B cell (primary cell): ENCODE measurements at regions not wholly inside any gene's neighbourhood (a gene's known extent, or its start where the extent isn't known, plus 50 kb on each side); places are given as distances from the start of the nearest gene placed in this dataset.
A peak's percentile ranks its signal among the peaks of the same experiment; 100 is the strongest.

Experiments used
- ATAC-seq: fragments of 200-7000 bp; cut with Tn5 transposase; one replicate; pipeline ENCODE4 v1.10.0; 2021; ENCODE audit warnings: low read depth, mild to moderate bottlenecking, moderate number of reproducible peaks, moderate library complexity
- CTCF ChIA-PET: fragments of 350-600 bp; sonication (Branson Sonifier 250); formaldehyde crosslinking; loops from one replicate; lab custom pipeline; 2021; ENCODE audit warnings: antibody characterized with exemption, inconsistent platforms; lab: Charles Lee
- POLR2A ChIA-PET: fragments of 350-600 bp; sonication (Branson Sonifier 250); formaldehyde crosslinking; loops from one replicate; lab custom pipeline; 2021; ENCODE audit warnings: antibody characterized with exemption; lab: Charles Lee
- DNase-seq: peaks from one replicate; pipeline ENCODE4 v3.0.0; 2013
- H2AFZ ChIP-seq: 2 replicates; pipeline ENCODE4 v1.6.1; 2012; ENCODE audit warnings: mild to moderate bottlenecking, low read depth, low read length; ENCODE audit not compliant: insufficient read depth, poor library complexity, severe bottlenecking
- H3K27ac ChIP-seq, 2 donors: 1 replicate in 1 of 2; 2 replicates in 1 of 2; pipeline ENCODE4 v1.5.1; 2012 to 2013; ENCODE audit warnings: low read length in 2 of 2, mild to moderate bottlenecking in 2 of 2, moderate library complexity in 1 of 2
- H3K27me3 ChIP-seq, 4 experiments: fragments of 200-600 bp in 1 of 4; sonication (generic) in 1 of 4; replicated peaks in 1 of 4; 1 replicate in 2 of 4; 2 replicates in 2 of 4; pipeline versions ENCODE4 v1.6.1 to v1.7.0; 2013 to 2016; ENCODE audit warnings: low read length in 3 of 4, mild to moderate bottlenecking in 2 of 4, mixed read lengths in 1 of 4, moderate library complexity in 1 of 4; ENCODE audit not compliant: insufficient read depth in 4 of 4, control insufficient read depth in 3 of 4; ENCODE audit errors: control extremely low read depth in 1 of 4
- H3K36me3 ChIP-seq, 2 experiments: replicated peaks in 1 of 2; 1 replicate in 1 of 2; 2 replicates in 1 of 2; pipeline versions ENCODE4 v1.6.1 to v1.7.1; 2013; ENCODE audit warnings: low read length in 1 of 2; ENCODE audit not compliant: insufficient read depth in 2 of 2, control insufficient read depth in 1 of 2; ENCODE audit errors: control extremely low read depth in 1 of 2, extremely low read depth in 1 of 2
- H3K4me1 ChIP-seq, 2 donors: fragments of 200-600 bp in 1 of 2; sonication (generic) in 1 of 2; 1 replicate in 1 of 2; 2 replicates in 1 of 2; pipeline versions ENCODE4 v1.5.1 to v1.6.1; 2013 to 2017; ENCODE audit warnings: low read length in 2 of 2; ENCODE audit not compliant: control insufficient read depth in 2 of 2, insufficient read depth in 2 of 2
- H3K4me2 ChIP-seq: replicated peaks from 2 replicates; pipeline ENCODE3; 2012; ENCODE audit warnings: mild to moderate bottlenecking, low read depth, low read length; ENCODE audit not compliant: poor library complexity, severe bottlenecking
- H3K4me3 ChIP-seq, 5 experiments: fragments of 200-600 bp in 1 of 5; sonication (generic) in 1 of 5; 1 replicate in 3 of 5; 2 replicates in 2 of 5; pipeline versions ENCODE4 v1.5.1 to v1.7.0; 2011 to 2016; ENCODE audit warnings: low read length in 4 of 5, mild to moderate bottlenecking in 4 of 5, low read depth in 2 of 5, control low read depth in 1 of 5, moderate library complexity in 1 of 5; ENCODE audit not compliant: insufficient read depth in 1 of 5; ENCODE audit errors: control extremely low read depth in 1 of 5, extremely low read depth in 1 of 5
- H3K79me2 ChIP-seq: fragments of 200-600 bp; sonication (generic); one replicate; pipeline ENCODE4 v1.6.0; 2016; ENCODE audit warnings: low read length; ENCODE audit not compliant: control insufficient read depth, insufficient read depth
- H3K9ac ChIP-seq: fragments of 200-600 bp; sonication (generic); 2 replicates; pipeline ENCODE4 v1.6.1; 2017; ENCODE audit warnings: mild to moderate bottlenecking, low read length, moderate library complexity
- H3K9me3 ChIP-seq, 3 donors: one replicate each; pipeline versions ENCODE4 v1.6.1 to v1.7.1; 2013; ENCODE audit warnings: low read length in 2 of 3; ENCODE audit not compliant: control insufficient read depth in 2 of 3, insufficient read depth in 1 of 3; ENCODE audit errors: control extremely low read depth in 1 of 3
- H4K20me1 ChIP-seq: 2 replicates; pipeline ENCODE4 v1.6.0; 2012; ENCODE audit warnings: mild to moderate bottlenecking, low read length; ENCODE audit not compliant: insufficient read depth, control insufficient read depth, poor library complexity, severe bottlenecking
- H3K27ac Mint-ChIP-seq: one replicate; pipeline ENCODE4 v1.8.0; 2021; ENCODE audit warnings: mixed read lengths
- H3K27me3 Mint-ChIP-seq: one replicate; pipeline ENCODE4 v1.8.0; 2021; ENCODE audit warnings: mixed read lengths
- H3K4me1 Mint-ChIP-seq: one replicate; pipeline ENCODE4 v1.8.0; 2021; ENCODE audit warnings: mixed read lengths
- H3K4me3 Mint-ChIP-seq: one replicate; pipeline ENCODE4 v1.8.0; 2021; ENCODE audit warnings: mixed read lengths
- H3K9me3 Mint-ChIP-seq: one replicate; pipeline ENCODE4 v1.8.0; 2022; ENCODE audit warnings: mixed read lengths; ENCODE audit not compliant: insufficient read depth
- CTCF ChIP-seq: fragments of 200-600 bp; IDR thresholded peaks from one replicate; pipeline ENCODE4 v1.8.0; 2022; ENCODE audit warnings: antibody characterized with exemption, mild to moderate bottlenecking
- EZH2 ChIP-seq: IDR thresholded peaks from 2 replicates; pipeline ENCODE4 v1.6.1; 2012; ENCODE audit warnings: borderline replicate concordance, low read depth, mild to moderate bottlenecking, moderate library complexity, low read length; ENCODE audit not compliant: insufficient read depth, poor library complexity, severe bottlenecking
- WGBS: methylation state at CpG from one replicate; pipeline ENCODE4 v1.1.5; 2013; ENCODE audit warnings: missing lambda C conversion rate; ENCODE audit not compliant: insufficient coverage; 5-methylcytosine and 5-hydroxymethylcytosine counted together
- intact Hi-C: fragments of 100-400 bp; cut with micrococcal nuclease; formaldehyde crosslinking; loops from one replicate; pipeline ENCODE4 v1.10.0; 2022

DNA sequence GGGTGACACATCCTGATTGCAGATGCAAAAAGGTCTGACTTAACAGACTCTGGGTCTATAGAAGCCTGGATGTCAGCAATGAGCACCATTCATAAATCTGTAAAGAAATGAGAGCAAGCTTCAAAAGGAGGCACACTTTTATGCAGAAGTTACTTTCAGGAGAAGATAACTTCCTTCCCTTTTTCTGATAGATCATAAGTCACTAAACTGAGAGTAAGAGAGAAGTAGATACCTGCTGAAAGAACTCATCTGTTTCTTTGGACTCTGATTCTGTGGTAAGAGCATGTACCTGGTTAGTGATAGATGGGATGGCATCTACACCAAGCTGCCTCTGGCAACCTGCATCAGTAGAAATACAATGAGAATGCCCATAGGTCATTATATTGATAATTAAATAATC, 525.6 kb downstream of the CETN3 start:
- Histone ChIP-seq H3K36me3 (no peaks in the 10 kb centered on the region), H3K9ac (no peak overlapping the region), H4K20me1 (no peaks in the 10 kb centered on the region), H3K4me2 (peak overlapping the region; percentile 10), H3K27ac (no peak overlapping the region), H3K79me2 (no peaks in the 10 kb centered on the region), H3K4me1 (peaks cover 4 to 7% of the 10 kb centered on the region in 2 donors), H3K9me3 (peaks cover 0 to 3% (median 0%) of the 10 kb centered on the region in 3 donors), H3K4me3 (no peak overlapping the region), H2AFZ (no peak overlapping the region), H3K27me3 (no peaks in the 10 kb centered on the region)
- H3K4me1 Mint-ChIP-seq: peaks cover 9% of the 10 kb centered on the region
- H3K9me3 Mint-ChIP-seq: peaks cover 4% of the 10 kb centered on the region
- TF ChIP-seq CTCF (no peak), EZH2 (no peak)
- CTCF ChIA-PET: no interaction called here
- H3K4me3 Mint-ChIP-seq: no peak overlapping the region
- peak; percentile 15 for DNase-seq
- ATAC-seq: no peak
- no peaks in the 10 kb centered on the region for H3K27me3 Mint-ChIP-seq
- POLR2A ChIA-PET: no interaction called here
- intact Hi-C loops: no loop called here
- H3K27ac Mint-ChIP-seq: no peak overlapping the region

DNA sequence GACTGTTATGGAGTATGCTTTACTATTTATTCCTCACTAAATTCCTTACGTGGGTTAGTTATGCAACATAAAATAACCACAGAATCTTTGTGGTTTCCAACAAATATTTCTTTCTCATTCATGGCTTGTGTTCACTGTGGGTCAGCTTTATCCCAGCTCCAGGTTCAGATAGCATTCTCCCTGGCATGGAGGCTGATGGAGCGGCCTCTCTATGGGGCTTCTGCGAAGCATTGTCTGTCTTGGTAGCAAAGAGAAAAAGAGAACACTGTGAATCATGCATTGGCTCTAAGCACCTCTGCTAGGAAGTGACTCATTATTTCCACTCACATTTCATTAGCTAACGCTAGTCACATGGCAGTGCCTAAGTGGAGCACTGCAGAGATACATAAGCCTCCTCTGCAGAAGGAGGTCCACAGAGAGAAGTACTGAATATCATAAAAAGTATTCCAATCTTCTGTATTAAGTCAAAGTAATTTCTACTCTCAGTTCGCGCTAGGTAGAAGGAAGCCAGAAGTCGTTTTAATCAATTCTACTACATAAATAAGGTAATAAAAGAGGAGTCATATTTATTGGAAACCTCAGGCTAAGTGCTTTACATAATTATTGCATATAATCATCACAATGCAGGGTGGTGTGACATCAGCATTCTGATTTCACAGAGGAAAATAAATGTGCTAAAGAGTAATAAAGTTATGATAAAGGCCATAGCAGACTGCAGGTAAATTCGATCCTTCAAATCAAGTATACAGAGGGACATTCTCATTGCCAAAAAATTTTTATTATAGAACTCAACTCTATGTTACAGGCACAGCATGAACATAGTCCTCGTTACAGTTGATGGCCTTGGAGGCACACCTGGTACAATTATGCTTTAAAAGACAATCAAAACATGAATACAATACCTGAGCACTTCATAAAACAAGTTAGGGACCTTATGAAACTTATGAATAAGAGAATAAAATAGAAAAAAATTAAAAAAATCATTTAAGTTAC, 531.1 kb downstream of the CETN3 start:
- intact Hi-C loops: no loop called here
- Histone ChIP-seq H3K9ac (no peak overlapping the region), H3K4me3 (no peak overlapping the region), H3K4me1 (no peaks in the 10 kb centered on the region), H3K27ac (no peak overlapping the region), H3K4me2 (no peak overlapping the region), H3K27me3 (no peaks in the 10 kb centered on the region), H3K9me3 (peaks cover 0 to 3% (median 2%) of the 10 kb centered on the region in 3 donors), H3K79me2 (no peaks in the 10 kb centered on the region), H3K36me3 (no peaks in the 10 kb centered on the region), H2AFZ (no peak overlapping the region), H4K20me1 (no peaks in the 10 kb centered on the region)
- WGBS: 100% methylated on average over 1 of the region's 9 CpGs
- TF ChIP-seq EZH2: no peak
- no peak for TF ChIP-seq CTCF
- ATAC-seq (no peak), DNase-seq (no peak)
- Mint-ChIP-seq H3K4me3 (no peak overlapping the region), H3K27me3 (no peaks in the 10 kb centered on the region), H3K4me1 (peaks cover under 1% of the 10 kb centered on the region), H3K9me3 (peaks cover 4% of the 10 kb centered on the region), H3K27ac (no peak overlapping the region)
- CTCF ChIA-PET: no interaction called here
- POLR2A ChIA-PET: no interaction called here
